ENCODE measurements at regions not wholly inside any gene's neighbourhood (a gene's known extent, or its start where the extent isn't known, plus 50 kb on each side); places are given as distances from the start of the nearest gene placed in this dataset.

GRCh38 chr12:41919526-41920261 lies 225.0 kb downstream of the GXYLT1 start:
- ChIA-PET POLR2A (no interaction called here), CTCF (interaction anchor here (1.1 kb wide), 1 partner anchor 105 kb away, joined by 3 read pairs; no protein-coding TSS in a partner anchor)
- Histone ChIP-seq H3K27me3 (ENCODE audit: control insufficient read depth, insufficient read depth, low read length) (no peaks in the 10 kb centered on the region), H3K36me3 (ENCODE audit: control insufficient read depth, insufficient read depth, low read length) (no peaks in the 10 kb centered on the region), H3K4me3 (ENCODE audit: low read depth, low read length) (no peak overlapping the region)
- TF ChIP-seq CTCF (IDR thresholded peaks at IDR 0.05; ENCODE audit: insufficient read depth, low read depth, low read length): no peak
- no peak for DNase-seq (ENCODE audit: low read depth)

- POLR2A ChIA-PET: no interaction called here
- CTCF ChIA-PET: no interaction called here
- H3K27me3 ChIP-seq (ENCODE audit: control insufficient read depth, insufficient read depth, low read length): no peaks in the 10 kb centered on the region
- DNase-seq (ENCODE audit: low read depth): no peak
- H3K36me3 ChIP-seq (ENCODE audit: control insufficient read depth, insufficient read depth, low read length): no peaks in the 10 kb centered on the region
- no peak overlapping the region for H3K4me3 ChIP-seq (ENCODE audit: low read depth, low read length)
- TF ChIP-seq CTCF (IDR thresholded peaks at IDR 0.05; ENCODE audit: insufficient read depth, low read depth, low read length): no peak
These were observed 225.6 kb downstream of the GXYLT1 start for GRCh38 chr12:41919048-41919447.

GRCh38 chr12:41917938-41918341 lies 226.7 kb downstream of the GXYLT1 start:
- no peaks in the 10 kb centered on the region for H3K36me3 ChIP-seq (ENCODE audit: control insufficient read depth, insufficient read depth, low read length)
- no peaks in the 10 kb centered on the region for H3K27me3 ChIP-seq (ENCODE audit: control insufficient read depth, insufficient read depth, low read length)
- no peak overlapping the region for H3K4me3 ChIP-seq (ENCODE audit: low read depth, low read length)
- POLR2A ChIA-PET: no interaction called here
- TF ChIP-seq CTCF (IDR thresholded peaks at IDR 0.05; ENCODE audit: insufficient read depth, low read depth, low read length): no peak
- CTCF ChIA-PET: no interaction called here
- no peak for DNase-seq (ENCODE audit: low read depth)

- POLR2A ChIA-PET: no interaction called here
- TF ChIP-seq CTCF (IDR thresholded peaks at IDR 0.05; ENCODE audit: insufficient read depth, low read depth, low read length): no peak
- DNase-seq (ENCODE audit: low read depth): no peak
- no peaks in the 10 kb centered on the region for H3K27me3 ChIP-seq (ENCODE audit: control insufficient read depth, insufficient read depth, low read length)
- CTCF ChIA-PET: no interaction called here
- no peaks in the 10 kb centered on the region for H3K36me3 ChIP-seq (ENCODE audit: control insufficient read depth, insufficient read depth, low read length)
- no peak overlapping the region for H3K4me3 ChIP-seq (ENCODE audit: low read depth, low read length)
These were observed 227.5 kb downstream of the GXYLT1 start for GRCh38 chr12:41917181-41917580.

GRCh38 chr12:41910578-41911320 lies 233.9 kb downstream of the GXYLT1 start:
- TF ChIP-seq CTCF (IDR thresholded peaks at IDR 0.05; ENCODE audit: insufficient read depth, low read depth, low read length): no peak
- CTCF ChIA-PET: no interaction called here
- Histone ChIP-seq H3K27me3 (ENCODE audit: control insufficient read depth, insufficient read depth, low read length) (no peaks in the 10 kb centered on the region), H3K36me3 (ENCODE audit: control insufficient read depth, insufficient read depth, low read length) (no peaks in the 10 kb centered on the region), H3K4me3 (ENCODE audit: low read depth, low read length) (no peak overlapping the region)
- POLR2A ChIA-PET: no interaction called here
- no peak for DNase-seq (ENCODE audit: low read depth)
